HG03108 (cell line): ENCODE measurements at regions not wholly inside any gene's neighbourhood (a gene's known extent, or its start where the extent isn't known, plus 50 kb on each side); places are given as distances from the start of the nearest gene placed in this dataset.
A peak's percentile ranks its signal among the peaks of the same experiment; 100 is the strongest.

ENCODE experiments used
- ATAC-seq: cut with Tn5 transposase; IDR thresholded peaks from one replicate; pipeline ENCODE4 v1.9.1; 2021; ENCODE audit warnings: moderate library complexity; ENCODE audit not compliant: unreplicated experiment

- ATAC-seq = no peak
These were observed 133.6 kb upstream of the SESN3 start for GRCh38 chr11:95364324-95365295.

GRCh38 chr11:95363708-95364107 lies 132.7 kb upstream of the SESN3 start:
- no peak for ATAC-seq

- no peak for ATAC-seq
These were observed 132.2 kb upstream of the SESN3 start for GRCh38 chr11:95363164-95363563.

GRCh38 chr11:95361180-95361579 lies 130.2 kb upstream of the SESN3 start:
- ATAC-seq = no peak

- no peak for ATAC-seq
These were observed 129.5 kb upstream of the SESN3 start for GRCh38 chr11:95360377-95361075.

- ATAC-seq = no peak
These were observed 128.8 kb upstream of the SESN3 start for GRCh38 chr11:95359756-95360155.

- no peak for ATAC-seq
These were observed 128.3 kb upstream of the SESN3 start for GRCh38 chr11:95359341-95359663.

- ATAC-seq = no peak
These were observed 127.7 kb upstream of the SESN3 start for GRCh38 chr11:95358511-95359340.

- no peak for ATAC-seq
These were observed 123.3 kb upstream of the SESN3 start for GRCh38 chr11:95354304-95354703.

GRCh38 chr11:95353706-95354105 lies 122.7 kb upstream of the SESN3 start:
- ATAC-seq = no peak

GRCh38 chr11:95352733-95353346 lies 121.8 kb upstream of the SESN3 start:
- no peak for ATAC-seq

- ATAC-seq = no peak
These were observed 118.4 kb upstream of the SESN3 start for GRCh38 chr11:95349345-95349942.

GRCh38 chr11:95346265-95346664 lies 115.3 kb upstream of the SESN3 start:
- ATAC-seq = no peak

GRCh38 chr11:95345651-95346050 lies 114.6 kb upstream of the SESN3 start:
- peak; percentile 58 for ATAC-seq

- no peak for ATAC-seq
These were observed 114.1 kb upstream of the SESN3 start for GRCh38 chr11:95344932-95345642.

- ATAC-seq = no peak
These were observed 110.2 kb upstream of the SESN3 start for GRCh38 chr11:95341221-95341620.

- ATAC-seq = no peak
These were observed 108.3 kb upstream of the SESN3 start for GRCh38 chr11:95339086-95339901.

GRCh38 chr11:95338430-95338991 lies 107.5 kb upstream of the SESN3 start:
- no peak for ATAC-seq

- ATAC-seq = no peak
These were observed 107.0 kb upstream of the SESN3 start for GRCh38 chr11:95337972-95338429.
